HG03108 (cell line): ENCODE measurements at regions not wholly inside any gene's neighbourhood (a gene's known extent, or its start where the extent isn't known, plus 50 kb on each side); places are given as distances from the start of the nearest gene placed in this dataset.
"Not testable (repeated sequence)": the region's sequence is repeated elsewhere in the genome, so short reads cannot be mapped to it uniquely, and the experiment has no call there.

ENCODE experiments used
- ATAC-seq: cut with Tn5 transposase; IDR thresholded peaks from one replicate; pipeline ENCODE4 v1.9.1; 2021; ENCODE audit warnings: moderate library complexity; ENCODE audit not compliant: unreplicated experiment

DNA sequence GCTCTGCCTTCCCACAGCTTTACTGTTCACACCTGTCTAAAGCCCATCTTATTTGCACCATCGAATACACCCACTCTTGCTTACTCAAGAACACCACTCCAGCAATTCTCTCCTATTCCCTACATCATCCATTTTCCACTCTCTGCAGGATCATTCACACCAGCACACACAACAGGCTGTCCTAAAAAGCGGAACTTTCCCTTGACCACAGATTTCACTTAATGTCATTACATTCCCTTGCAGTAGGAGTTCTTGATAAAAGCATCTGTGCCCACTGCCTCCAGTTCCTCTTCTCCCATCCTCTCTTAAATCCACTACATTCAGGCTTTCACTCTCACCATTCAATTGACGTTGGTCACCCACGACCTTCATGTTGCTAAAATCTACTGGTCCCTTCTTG, 103.0 kb upstream of the PABPC3 start:
- not testable (repeated sequence) for ATAC-seq

- ATAC-seq, result peak; percentile 72
Measured at GRCh38 chr13:24995225-24995804, 100.6 kb upstream of the PABPC3 start.

GRCh38 chr13:24997367-24997967, 98.5 kb upstream of the PABPC3 start:
- no peak for ATAC-seq

GRCh38 chr13:24998433-24998832, 97.5 kb upstream of the PABPC3 start:
- no peak for ATAC-seq

- no peak for ATAC-seq
Measured at GRCh38 chr13:25001476-25002206, 94.3 kb upstream of the PABPC3 start.

GRCh38 chr13:25002311-25002710, 93.6 kb upstream of the PABPC3 start:
- not testable (repeated sequence) for ATAC-seq

GRCh38 chr13:25004489-25004888, 91.4 kb upstream of the PABPC3 start:
- not testable (repeated sequence) for ATAC-seq

GRCh38 chr13:25005050-25005497, 90.9 kb upstream of the PABPC3 start:
- ATAC-seq, result not testable (repeated sequence)

- not testable (repeated sequence) for ATAC-seq
Measured at GRCh38 chr13:25007389-25007788, 88.5 kb upstream of the PABPC3 start.

DNA sequence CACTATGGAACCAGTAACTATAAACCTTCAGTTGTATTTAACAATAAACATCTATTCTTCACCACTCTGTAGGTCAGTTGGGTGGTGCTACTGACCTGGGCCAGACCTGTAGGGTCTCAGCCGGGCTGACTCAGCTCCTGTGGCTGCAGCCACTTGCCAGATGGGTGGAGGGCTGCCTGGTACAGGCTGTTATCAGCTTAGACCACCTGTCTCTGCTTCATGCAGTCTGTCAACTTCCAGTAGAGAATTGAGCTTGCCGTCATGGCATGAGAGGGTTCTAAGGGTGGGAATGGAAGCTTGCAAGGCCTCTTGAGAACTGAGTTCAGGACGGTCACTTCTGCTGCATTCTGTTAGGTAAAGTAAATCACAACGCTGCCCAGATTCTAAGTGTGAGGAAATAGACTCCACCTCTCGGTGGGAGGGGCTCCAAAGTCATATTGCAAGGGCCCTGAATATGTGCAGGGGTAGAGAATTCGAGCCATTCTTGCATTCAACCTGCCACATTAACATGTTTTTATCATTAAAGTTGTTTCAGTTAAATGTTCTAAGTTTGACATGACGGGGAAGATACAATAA, 81.5 kb upstream of the PABPC3 start:
- ATAC-seq, result not testable (repeated sequence)

DNA sequence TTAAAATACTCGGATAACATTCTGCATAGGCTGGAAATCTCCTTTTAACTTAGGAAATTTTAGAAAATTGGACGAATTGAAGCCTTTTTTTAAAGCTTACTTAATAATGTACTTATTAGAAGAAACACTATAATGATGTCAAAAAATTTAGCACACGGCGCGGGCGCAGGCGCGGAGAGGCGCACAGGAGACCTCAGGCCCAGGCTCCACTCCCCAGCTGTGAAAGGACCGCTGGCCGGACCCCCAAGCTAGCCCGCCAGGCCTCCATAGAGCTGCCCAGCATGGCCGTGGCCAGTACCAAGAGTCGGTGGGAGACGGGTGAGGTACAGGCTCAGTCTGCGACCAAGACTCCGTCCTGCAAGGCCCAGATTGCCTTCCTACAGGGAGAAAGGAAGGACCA, 78.8 kb upstream of the PABPC3 start:
- not testable (repeated sequence) for ATAC-seq

GRCh38 chr13:25017808-25018728, 77.9 kb upstream of the PABPC3 start:
- not testable (repeated sequence) for ATAC-seq

- no peak for ATAC-seq
Measured at GRCh38 chr13:25018729-25019115, 77.2 kb upstream of the PABPC3 start.

DNA sequence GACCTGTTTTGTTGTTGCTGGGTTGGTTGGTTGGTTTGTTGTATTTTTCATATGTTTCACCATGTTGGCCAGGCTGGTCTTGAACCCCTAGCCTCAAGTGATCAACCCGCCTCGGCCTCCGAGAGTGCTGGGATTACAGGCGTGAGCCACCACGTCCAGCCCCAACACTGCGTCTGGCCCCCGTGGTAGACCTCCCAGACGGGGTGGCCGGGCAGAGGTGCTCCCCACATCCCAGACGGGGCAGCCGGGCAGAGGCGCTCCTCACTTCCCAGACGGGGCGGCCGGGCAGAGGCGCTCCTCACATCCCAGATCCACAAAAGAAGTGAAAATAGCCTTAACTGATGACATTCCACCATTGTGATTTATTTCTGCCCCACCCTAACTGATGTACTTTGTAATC, 76.2 kb upstream of the PABPC3 start:
- not testable (repeated sequence) for ATAC-seq

GRCh38 chr13:25024175-25024574, 71.8 kb upstream of the PABPC3 start:
- ATAC-seq, result no peak

- no peak for ATAC-seq
Measured at GRCh38 chr13:25032160-25032559, 63.8 kb upstream of the PABPC3 start.

GRCh38 chr13:25034173-25034572, 61.8 kb upstream of the PABPC3 start:
- no peak for ATAC-seq

GRCh38 chr13:25037057-25037813, 58.7 kb upstream of the PABPC3 start:
- ATAC-seq, result no peak

DNA sequence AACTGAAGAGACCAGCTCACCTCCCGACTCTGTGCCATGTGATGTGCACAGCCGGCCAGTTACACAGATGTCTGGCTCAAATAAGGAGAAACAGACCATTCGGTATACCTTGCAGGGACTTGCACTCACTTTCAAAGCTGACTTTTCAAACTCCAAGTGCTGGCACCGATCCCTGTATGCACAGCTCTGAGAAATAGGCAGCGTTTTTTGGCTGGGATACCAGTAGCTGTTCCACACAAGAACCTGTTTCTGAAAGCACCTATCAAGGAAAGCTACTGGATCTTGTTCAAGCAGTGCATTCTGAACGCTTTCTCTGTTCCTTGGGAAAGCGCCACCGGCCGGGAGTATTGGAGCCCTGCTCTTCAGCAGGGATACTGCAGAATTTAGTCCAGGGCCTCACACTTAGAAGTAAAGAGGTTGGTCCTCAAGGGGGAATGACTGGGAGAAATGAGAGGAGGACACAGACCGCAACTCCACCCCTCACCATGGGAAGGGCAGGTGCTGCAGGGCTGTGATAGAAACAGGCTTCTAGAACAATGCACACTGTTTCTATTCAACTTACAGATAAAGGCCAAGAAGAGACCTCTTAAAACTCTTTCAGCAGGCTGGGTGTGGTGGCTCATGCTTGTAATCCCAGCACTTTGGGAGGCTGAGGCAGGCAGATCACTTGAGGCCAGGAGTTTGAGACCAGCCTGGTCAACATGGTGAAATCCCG, 53.6 kb upstream of the PABPC3 start:
- ATAC-seq, result no peak
